ENCODE measurements at regions not wholly inside any gene's neighbourhood (a gene's known extent, or its start where the extent isn't known, plus 50 kb on each side); places are given as distances from the start of the nearest gene placed in this dataset.

DNA sequence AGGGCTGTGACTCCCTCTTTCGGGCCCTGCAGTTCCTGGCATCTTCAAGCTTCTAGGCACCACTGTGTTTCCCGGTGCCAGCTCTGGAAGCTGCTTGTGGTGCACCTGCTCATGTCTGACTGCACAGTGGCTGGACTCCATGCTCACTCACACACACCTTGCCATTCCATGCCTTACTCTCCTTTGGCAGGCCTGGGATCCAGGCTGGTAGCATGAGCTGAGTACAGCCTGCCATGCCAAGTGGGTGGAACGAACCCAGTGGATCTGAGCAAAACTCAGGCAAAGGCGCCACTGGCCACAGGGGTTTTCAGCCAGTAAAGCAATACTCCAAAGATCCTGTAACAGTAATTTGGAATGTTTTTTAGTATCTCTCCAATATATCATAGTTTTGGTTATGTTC is 902.7 kb upstream of the USP15 start:
- no peak for DNase-seq

DNA sequence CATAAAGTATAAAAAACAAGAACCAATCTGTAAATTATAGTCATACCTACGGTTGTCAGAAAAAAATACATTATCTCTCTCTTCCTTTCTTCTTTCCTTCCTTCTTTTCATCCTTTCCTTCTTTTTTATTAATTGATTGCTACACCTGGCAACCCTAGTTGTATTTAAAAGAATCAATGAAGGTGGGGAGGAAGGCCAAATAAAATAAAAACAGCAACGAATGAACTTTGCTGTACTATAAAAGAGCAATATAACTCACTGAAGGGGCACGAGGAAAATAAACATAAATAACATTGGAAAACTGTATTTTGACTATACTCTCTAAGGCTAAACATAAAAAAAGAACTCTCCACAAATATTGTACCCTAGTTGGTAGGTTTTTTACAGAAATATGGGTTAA is 898.2 kb upstream of the USP15 start:
- DNase-seq: no peak

- DNase-seq: no peak
Observed at GRCh38 chr12:61365001-61365400, 895.2 kb upstream of the USP15 start.

DNA sequence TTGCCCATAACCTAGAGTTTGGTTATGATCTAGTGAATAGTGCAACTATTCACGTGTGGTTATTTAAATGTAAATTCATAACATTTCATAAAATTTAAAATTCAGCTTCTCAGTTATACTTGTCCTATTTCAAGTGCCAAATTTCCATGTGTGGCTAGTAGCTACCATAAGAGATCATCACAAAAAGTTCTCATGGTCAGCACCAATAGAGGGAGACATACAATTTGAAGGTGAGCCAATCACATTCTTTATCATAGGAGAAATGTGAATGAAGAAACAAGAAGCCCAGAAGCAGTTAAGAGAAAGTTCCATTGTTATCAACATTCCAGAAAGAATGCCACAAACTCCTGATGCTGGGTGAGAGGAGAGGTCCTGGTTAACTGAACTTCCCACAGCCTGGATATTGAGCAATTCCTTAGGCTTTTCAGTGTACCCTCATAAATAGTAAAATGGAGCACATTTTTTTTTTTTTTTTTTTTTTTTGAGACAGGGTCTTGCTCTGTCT is 892.9 kb upstream of the USP15 start:
- DNase-seq: no peak

GRCh38 chr12:61369241-61369910 is 890.8 kb upstream of the USP15 start:
- no peak for DNase-seq

DNA sequence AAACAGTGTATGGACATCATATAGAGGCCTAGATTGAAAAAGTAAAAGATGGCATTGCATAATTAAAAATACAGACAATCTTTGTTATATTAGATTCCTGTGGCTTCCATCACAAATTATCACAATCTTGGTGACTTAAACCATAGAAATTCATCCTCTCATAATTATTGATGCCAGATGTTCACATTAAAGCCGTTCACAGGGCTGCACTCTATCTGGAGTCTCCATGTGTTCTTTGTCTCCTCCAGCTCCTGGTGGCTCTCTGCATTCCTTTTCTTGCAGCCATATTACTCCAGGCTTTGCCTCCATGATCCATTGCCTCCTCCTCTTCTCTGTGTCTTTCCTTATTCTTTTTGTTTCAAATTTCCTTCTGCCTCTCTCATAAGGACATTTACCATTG is 875.7 kb upstream of the USP15 start:
- no peak for DNase-seq

DNA sequence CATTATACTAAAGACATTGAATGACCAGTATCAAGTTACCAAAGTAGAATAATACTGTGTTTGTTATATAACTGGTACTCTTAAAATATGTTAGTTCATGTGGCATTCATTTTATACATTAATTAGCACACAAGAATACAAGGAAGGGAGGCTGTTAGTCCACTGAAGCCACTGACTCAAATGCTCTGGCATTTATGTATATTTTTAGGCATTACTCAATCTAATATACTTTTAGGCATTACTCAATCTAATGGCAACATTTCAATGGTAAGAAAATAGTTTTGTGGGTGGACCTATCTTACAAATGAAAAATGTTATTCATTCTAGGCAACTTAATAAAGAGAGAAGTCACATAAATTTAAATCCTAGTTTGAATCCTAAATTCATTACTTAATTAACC is 874.4 kb upstream of the USP15 start:
- DNase-seq: no peak

DNA sequence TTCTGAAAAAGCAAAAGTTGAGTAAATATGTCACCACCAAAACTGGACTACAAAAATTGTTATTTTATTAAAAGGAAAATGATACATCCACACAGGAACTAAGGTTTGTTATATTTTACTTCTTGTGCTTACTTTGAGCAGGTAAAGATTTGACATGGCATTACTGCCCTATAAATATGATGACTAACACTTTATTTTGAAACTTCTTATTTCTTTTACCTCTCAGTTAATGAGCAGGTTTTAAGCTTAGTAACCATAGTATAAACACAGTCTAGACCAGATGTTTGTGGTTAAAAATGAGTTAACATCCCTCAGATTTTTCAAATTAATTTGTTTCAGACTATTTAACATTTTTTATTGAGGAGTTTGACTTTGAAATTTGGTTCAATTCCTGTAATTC is 862.5 kb upstream of the USP15 start:
- no peak for DNase-seq

DNA sequence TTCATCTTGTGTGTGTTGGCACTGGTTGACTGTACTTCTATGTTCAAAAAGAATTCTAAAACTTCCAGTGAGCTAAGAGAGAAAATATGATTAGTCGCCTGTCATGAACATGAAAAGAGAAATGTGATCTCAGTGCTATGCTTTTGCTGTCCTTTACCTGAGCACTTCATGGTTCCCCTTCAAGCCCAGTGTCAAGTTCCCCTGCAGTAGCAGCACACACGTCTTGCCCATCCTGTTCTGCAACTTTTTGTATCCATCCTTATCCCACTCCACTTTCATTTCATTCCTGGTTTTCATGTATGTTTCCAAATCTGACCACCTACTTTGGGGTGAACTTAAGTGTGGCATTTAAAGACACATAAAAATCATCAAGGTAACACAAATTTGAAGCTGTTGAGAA is 848.0 kb upstream of the USP15 start:
- DNase-seq: no peak

DNA sequence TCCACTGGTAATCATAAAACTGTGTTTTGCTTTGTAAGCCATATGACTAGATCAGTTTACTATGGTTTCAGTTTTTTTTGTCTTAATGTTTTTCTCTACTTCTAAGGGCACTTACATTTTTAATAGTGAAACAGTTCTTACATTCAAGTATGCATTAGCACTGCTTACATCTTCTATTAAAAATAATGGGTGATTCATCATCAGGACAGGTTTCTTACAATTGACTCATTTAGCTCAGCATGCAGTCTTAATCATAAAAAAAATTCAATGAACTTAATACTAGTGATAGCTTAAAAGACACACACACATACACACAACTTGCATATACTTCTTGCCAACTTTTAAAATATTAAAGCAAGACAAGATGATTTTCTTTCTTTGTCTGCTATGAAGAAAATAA is 845.7 kb upstream of the USP15 start:
- DNase-seq: no peak

GRCh38 chr12:61422786-61423185 is 837.4 kb upstream of the USP15 start:
- DNase-seq: no peak

- DNase-seq: no peak
Observed at GRCh38 chr12:61452076-61452475, 808.1 kb upstream of the USP15 start.

GRCh38 chr12:61487728-61488127 is 772.5 kb upstream of the USP15 start:
- DNase-seq: no peak

- no peak for DNase-seq
Observed at GRCh38 chr12:61490526-61491498, 769.4 kb upstream of the USP15 start.

DNA sequence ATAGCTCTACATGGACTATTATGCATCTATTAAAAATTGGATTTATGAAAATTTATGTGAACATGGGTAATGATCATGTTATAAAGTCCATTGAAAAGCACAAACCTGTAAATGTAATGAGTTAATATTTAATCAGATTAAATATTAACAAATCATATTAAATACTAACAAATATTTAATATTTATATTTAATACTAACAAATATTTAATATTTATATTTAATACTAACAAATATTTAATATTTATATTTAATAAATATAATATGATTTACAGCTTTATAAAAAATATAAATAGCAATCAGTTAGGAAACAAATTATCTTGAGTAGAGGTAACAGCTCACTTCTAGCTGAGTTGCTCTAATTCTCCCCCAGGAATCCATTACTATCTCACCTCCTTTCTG is 758.0 kb upstream of the USP15 start:
- DNase-seq: no peak

- no peak for DNase-seq
Observed at GRCh38 chr12:61504396-61505080, 755.7 kb upstream of the USP15 start.

DNA sequence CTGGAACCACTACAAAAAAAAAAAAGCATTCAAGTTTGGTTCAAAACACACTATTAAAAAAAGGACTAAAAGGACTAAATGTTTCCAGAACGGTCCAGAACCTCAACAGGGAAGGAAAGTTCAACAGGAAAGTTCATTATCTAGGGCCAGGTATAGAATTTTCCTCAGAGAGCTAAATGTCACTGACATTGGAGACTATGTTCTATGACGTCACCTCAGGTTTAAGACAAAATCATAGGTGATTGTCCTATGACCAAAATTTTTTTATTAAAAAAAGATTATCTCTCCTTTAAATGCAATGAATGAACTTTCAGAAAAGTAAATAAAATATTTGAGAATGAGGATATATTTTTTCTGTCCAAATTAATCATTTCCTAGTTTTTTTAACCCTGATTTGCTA is 746.7 kb upstream of the USP15 start:
- DNase-seq: no peak

- DNase-seq: no peak
Observed at GRCh38 chr12:61514016-61514415, 746.2 kb upstream of the USP15 start.

DNA sequence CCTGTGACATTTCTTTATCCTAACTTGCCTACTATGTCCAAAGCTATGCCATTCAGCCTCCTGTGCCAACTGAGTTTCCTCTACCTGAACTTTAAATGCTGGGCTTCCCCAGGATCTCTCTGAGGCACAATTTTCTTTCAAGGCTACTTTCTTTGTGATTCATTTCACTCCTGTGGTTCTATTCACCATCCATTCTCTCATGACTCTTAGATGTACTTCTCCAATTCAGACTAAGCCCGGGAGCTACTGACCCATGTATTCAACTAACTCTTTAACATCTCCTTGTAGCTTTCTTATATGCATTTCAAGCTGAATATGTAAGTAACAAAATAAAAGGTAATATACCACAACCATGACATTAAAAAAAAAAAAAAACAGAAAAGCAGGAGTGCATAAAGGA is 738.9 kb upstream of the USP15 start:
- no peak for DNase-seq

DNA sequence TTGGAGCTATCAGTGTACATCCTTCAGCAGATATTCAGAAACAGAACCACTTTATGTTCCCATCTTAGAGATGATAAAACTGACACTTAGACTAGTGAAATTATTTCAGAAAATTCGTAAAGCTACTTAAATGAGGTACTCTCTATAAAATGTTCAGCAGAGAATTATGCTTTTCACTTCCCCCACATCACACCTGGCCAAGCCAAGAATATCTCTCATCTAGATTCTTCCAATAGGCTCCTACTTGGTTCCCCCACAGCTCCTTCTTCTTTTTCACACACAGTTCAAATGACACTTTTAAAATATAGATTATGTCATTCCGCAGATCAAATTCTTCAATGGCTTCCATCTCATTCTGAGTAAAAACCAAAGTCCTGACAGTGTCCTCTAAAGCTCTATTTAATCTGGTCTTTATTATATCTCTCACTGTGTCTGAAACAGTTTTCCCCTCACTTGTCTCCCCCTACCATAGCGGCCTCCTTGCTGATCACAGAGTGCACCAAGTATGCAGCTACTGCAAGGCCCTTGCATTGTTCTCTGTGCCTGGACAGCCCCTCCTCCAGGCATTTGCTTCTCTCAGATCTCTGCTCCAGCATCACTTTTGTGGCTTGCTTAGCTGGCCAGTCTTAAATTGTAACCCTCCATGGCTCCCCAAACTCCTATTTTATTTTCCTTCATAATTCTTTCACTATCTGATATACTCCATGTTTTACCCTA is 736.8 kb upstream of the USP15 start:
- DNase-seq: no peak

DNA sequence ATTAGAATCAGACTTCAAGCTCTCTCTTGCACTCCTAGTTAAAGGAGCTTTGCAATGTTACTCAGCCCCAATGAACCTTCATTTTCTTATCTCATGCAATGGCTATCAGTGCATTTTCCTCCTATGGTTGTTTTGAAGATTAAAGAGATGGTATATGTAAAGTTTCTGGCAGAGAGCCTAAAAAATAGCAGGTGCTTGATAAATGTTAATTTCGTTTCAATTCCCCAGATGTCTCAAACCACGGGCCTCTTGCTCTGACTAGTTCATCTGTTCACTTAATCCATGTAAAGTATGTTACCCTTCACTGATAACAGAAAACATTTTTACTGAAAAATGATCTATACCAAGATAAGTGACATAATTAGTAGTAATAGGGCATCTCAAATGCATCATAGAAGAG is 735.4 kb upstream of the USP15 start:
- DNase-seq: no peak

DNA sequence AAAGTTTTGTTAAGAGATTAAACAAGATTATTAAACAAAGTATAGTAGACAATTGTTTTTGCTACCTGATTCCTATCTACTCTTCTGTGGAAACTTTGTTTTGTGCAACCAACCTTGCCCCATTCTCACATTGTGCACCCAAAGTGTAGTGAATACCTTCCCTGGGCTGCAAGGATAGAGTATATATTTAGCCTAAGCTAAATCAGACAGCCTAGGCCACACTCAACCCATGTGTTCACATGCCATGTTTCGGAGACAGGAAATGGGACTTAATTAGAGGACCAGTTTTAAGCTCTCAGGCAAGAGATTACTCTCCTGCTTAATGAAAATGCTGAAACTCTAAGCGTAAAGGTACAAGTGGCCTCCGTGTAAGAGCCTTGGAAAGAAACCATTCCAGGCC is 734.9 kb upstream of the USP15 start:
- no peak for DNase-seq

GRCh38 chr12:61530456-61530855 is 729.7 kb upstream of the USP15 start:
- DNase-seq: no peak
